H1 (cell line): ENCODE measurements at regions not wholly inside any gene's neighbourhood (a gene's known extent, or its start where the extent isn't known, plus 50 kb on each side); places are given as distances from the start of the nearest gene placed in this dataset.

Source experiments
- CHD7 ChIP-seq: fragments of 300-600 bp; sonication (generic); IDR thresholded peaks from 2 replicates; pipeline ENCODE4 v1.7.1; 2012; ENCODE audit warnings: low read length, moderate library complexity, mild to moderate bottlenecking, inconsistent platforms; ENCODE audit not compliant: insufficient replicate concordance
- CTCF ChIP-seq, 3 experiments: IDR thresholded peaks; 1 replicate in 2 of 3; 2 replicates in 1 of 3; pipeline versions ENCODE4 v1.5.1 to v1.6.1; 2011; ENCODE audit warnings: low read length in 3 of 3, mild to moderate bottlenecking in 3 of 3, inconsistent platforms in 2 of 3, low read depth in 1 of 3, moderate library complexity in 1 of 3; ENCODE audit not compliant: insufficient read depth in 1 of 3; ENCODE audit errors: control extremely low read depth in 1 of 3
- E2F6 ChIP-seq: IDR thresholded peaks from 2 replicates; pipeline ENCODE4 v1.6.1; 2012; ENCODE audit warnings: inconsistent platforms
- TF ChIP-seq, protein P1 (sequence below): IDR thresholded peaks from 2 replicates; pipeline ENCODE4 v1.6.1; 2011; ENCODE audit warnings: low read length, improper control_type of control experiment

GRCh38 chr12:34407813-34408212, 385.5 kb downstream of the ALG10 start (continued):
- TF ChIP-seq CHD7 (no peak), E2F6 (no peak), CTCF (IDR thresholded peaks at IDR 0.05; ENCODE audit: control extremely low read depth in 1 of 3, insufficient read depth in 1 of 3, low read depth in 1 of 3, low read length in 3 of 3) (no peak)
- TF ChIP-seq, protein P1, sequence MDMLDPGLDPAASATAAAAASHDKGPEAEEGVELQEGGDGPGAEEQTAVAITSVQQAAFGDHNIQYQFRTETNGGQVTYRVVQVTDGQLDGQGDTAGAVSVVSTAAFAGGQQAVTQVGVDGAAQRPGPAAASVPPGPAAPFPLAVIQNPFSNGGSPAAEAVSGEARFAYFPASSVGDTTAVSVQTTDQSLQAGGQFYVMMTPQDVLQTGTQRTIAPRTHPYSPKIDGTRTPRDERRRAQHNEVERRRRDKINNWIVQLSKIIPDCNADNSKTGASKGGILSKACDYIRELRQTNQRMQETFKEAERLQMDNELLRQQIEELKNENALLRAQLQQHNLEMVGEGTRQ = no peak
- TF ChIP-seq, all 59 proteins: peak for 0
